ENCODE measurements at regions not wholly inside any gene's neighbourhood (a gene's known extent, or its start where the extent isn't known, plus 50 kb on each side); places are given as distances from the start of the nearest gene placed in this dataset.

DNA sequence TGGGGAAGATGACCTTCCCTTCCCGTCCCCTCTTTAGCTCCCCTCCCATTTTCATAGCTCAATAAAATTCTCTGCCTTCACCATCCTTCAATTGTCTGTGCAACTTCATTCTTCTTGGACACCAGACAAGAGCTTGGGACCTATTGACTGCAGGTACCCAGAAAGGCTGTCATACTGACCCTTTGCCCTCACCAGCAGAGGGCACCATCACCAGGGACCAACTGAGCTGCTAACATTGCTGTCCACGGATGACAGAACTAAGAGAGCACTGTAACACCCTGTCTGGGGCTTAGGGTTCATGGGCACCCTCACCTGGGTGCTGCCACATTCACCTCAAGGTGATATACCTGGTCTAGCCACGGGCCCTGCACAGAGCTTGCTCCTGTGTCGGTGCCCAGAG, 141.3 kb upstream of the VCX3B start:
- TF ChIP-seq, protein P1, sequence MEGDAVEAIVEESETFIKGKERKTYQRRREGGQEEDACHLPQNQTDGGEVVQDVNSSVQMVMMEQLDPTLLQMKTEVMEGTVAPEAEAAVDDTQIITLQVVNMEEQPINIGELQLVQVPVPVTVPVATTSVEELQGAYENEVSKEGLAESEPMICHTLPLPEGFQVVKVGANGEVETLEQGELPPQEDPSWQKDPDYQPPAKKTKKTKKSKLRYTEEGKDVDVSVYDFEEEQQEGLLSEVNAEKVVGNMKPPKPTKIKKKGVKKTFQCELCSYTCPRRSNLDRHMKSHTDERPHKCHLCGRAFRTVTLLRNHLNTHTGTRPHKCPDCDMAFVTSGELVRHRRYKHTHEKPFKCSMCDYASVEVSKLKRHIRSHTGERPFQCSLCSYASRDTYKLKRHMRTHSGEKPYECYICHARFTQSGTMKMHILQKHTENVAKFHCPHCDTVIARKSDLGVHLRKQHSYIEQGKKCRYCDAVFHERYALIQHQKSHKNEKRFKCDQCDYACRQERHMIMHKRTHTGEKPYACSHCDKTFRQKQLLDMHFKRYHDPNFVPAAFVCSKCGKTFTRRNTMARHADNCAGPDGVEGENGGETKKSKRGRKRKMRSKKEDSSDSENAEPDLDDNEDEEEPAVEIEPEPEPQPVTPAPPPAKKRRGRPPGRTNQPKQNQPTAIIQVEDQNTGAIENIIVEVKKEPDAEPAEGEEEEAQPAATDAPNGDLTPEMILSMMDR (IDR thresholded peaks at IDR 0.05; ENCODE audit: insufficient read depth, low read depth, low read length): no peak
- TF ChIP-seq EZH2 (IDR thresholded peaks at IDR 0.05; ENCODE audit: insufficient read depth, low read length): no peak

All from astrocyte (in vitro differentiated cells and primary cell).